ENCODE measurements at regions not wholly inside any gene's neighbourhood (a gene's known extent, or its start where the extent isn't known, plus 50 kb on each side); places are given as distances from the start of the nearest gene placed in this dataset.

DNA sequence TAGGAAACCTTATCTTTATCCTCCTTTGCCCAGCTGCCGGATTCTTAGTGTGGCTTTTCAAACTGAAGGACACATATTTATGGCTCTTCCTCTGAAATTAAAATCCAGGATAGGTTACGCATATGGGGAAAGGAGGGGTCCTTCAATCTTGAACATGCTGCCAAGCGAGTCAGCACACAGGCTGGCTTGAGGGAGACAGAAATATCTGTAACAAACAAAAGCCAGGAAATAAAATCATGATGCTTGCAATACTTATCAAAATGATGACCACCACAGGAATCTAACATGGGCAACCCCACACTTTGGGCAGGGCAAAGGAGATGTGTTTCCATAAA, 196.4 kb upstream of the LDB2 start:
- no peak for TF ChIP-seq CTCF (conservative IDR thresholded peaks at IDR 0.05)
- TF ChIP-seq EZH2 (IDR thresholded peaks at IDR 0.05; ENCODE audit: low read depth), result no peak
